ENCODE measurements at regions not wholly inside any gene's neighbourhood (a gene's known extent, or its start where the extent isn't known, plus 50 kb on each side); places are given as distances from the start of the nearest gene placed in this dataset.

DNA sequence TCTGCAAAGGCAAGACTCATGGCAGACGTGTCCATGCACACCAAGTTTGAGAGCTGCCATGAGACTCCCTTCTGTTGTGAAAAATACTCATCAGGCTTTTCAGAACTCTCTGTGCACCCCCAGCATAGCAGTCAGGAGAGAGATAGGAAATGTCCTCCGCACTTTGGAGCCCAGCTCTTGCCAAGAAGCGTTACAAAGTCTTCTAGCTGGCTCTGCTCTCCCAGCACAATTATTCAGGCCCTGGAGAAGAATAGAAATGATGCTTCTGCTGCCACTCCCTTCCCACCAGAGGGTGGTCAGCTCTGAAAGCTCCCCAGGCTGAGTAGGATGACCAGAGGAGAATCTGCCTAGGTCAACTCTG is 594.4 kb upstream of the ID2 start:
- Histone ChIP-seq H3K36me3 (ENCODE audit: control insufficient read depth in 2 of 2, insufficient read depth in 1 of 2, low read length in 2 of 2) (no peaks in the 10 kb centered on the region), H3K27ac (ENCODE audit: extremely low read depth, low read depth, low read length) (no peak overlapping the region), H3K4me1 (ENCODE audit: control insufficient read depth, insufficient read depth, low read length) (no peaks in the 10 kb centered on the region), H3K4me3 (ENCODE audit: low read depth, low read length) (no peak overlapping the region), H3K9me3 (ENCODE audit: control insufficient read depth, insufficient read depth, low read depth, low read length) (no peaks in the 10 kb centered on the region)
- POLR2A ChIA-PET = no interaction called here
- TF ChIP-seq ZNF140 (tag by site-specific recombination; IDR thresholded peaks at IDR 0.05) = no peak
- TF ChIP-seq ZNF473 (tag by site-specific recombination; IDR thresholded peaks at IDR 0.05) = no peak
- no peak for TF ChIP-seq OSR2 (tag by site-specific recombination; IDR thresholded peaks at IDR 0.05)
- TF ChIP-seq ZSCAN30 (tag by site-specific recombination; IDR thresholded peaks at IDR 0.05) = no peak
- TF ChIP-seq KLF1 (tag by site-specific recombination; IDR thresholded peaks at IDR 0.05) = no peak
- TF ChIP-seq BCL11B (tag by site-specific recombination; IDR thresholded peaks at IDR 0.05; ENCODE audit: low read depth) = no peak
- TF ChIP-seq ZNF768 (tag by site-specific recombination; IDR thresholded peaks at IDR 0.05) = no peak
- TF ChIP-seq ZNF585B (tag by site-specific recombination; IDR thresholded peaks at IDR 0.05) = no peak
- no peak for TF ChIP-seq ZNF544 (tag by site-specific recombination; IDR thresholded peaks at IDR 0.05)
- no peak for TF ChIP-seq ZNF776 (tag by site-specific recombination; IDR thresholded peaks at IDR 0.05; ENCODE audit: borderline replicate concordance)
- no peak for TF ChIP-seq YY1 (tag by site-specific recombination; IDR thresholded peaks at IDR 0.05)
- CTCF ChIA-PET = interaction anchor here (1.2 kb wide), 1 partner anchor 11 kb away, joined by 3 read pairs; no protein-coding TSS in a partner anchor

DNA sequence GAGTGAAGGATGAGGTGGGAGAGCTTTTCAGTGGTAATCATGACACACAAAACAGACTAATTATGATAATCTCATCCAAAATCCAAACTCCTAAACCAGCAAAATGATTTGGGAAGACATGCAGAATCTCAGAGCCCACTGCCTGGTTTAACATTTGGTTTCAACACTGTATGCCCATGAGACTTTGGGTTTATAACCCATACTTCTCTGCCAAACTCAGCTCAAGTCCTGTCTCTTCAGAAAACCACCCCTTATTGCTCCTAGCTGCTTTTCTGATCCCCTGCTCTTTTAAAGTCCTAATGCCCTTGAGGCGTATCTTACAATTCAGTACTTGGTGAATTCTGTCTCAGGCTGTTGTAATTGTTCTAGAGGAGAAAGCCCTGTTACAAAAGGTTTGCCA is 593.0 kb upstream of the ID2 start:
- H3K27ac ChIP-seq (ENCODE audit: extremely low read depth, low read depth, low read length) = no peak overlapping the region
- H3K9me3 ChIP-seq (ENCODE audit: control insufficient read depth, insufficient read depth, low read depth, low read length) = no peaks in the 10 kb centered on the region
- H3K36me3 ChIP-seq (ENCODE audit: control insufficient read depth in 2 of 2, insufficient read depth in 1 of 2, low read length in 2 of 2) = no peaks in the 10 kb centered on the region
- CTCF ChIA-PET = no interaction called here
- no peak overlapping the region for H3K4me3 ChIP-seq (ENCODE audit: low read depth, low read length)
- POLR2A ChIA-PET = no interaction called here
- H3K4me1 ChIP-seq (ENCODE audit: control insufficient read depth, insufficient read depth, low read length) = no peaks in the 10 kb centered on the region
- TF ChIP-seq ZNF423 (tag by site-specific recombination; IDR thresholded peaks at IDR 0.05) (no peak), ZSCAN16 (tag by site-specific recombination; IDR thresholded peaks at IDR 0.05) (no peak), ZNF239 (tag by site-specific recombination; IDR thresholded peaks at IDR 0.05) (no peak), KLF10 (tag by site-specific recombination; IDR thresholded peaks at IDR 0.05) (no peak), ZNF510 (tag by site-specific recombination; IDR thresholded peaks at IDR 0.05; ENCODE audit: insufficient replicate concordance) (no peak), HOXD13 (CRISPR knock-in tag; IDR thresholded peaks at IDR 0.05; ENCODE audit: borderline replicate concordance) (no peak), ZNF169 (tag by site-specific recombination; IDR thresholded peaks at IDR 0.05) (no peak), REPIN1 (tag by site-specific recombination; IDR thresholded peaks at IDR 0.05; ENCODE audit: low read depth) (no peak), ZNF560 (tag by site-specific recombination; IDR thresholded peaks at IDR 0.05; ENCODE audit: borderline replicate concordance) (no peak), ZNF37A (tag by site-specific recombination; IDR thresholded peaks at IDR 0.05) (no peak)
- TF ChIP-seq, protein P1, sequence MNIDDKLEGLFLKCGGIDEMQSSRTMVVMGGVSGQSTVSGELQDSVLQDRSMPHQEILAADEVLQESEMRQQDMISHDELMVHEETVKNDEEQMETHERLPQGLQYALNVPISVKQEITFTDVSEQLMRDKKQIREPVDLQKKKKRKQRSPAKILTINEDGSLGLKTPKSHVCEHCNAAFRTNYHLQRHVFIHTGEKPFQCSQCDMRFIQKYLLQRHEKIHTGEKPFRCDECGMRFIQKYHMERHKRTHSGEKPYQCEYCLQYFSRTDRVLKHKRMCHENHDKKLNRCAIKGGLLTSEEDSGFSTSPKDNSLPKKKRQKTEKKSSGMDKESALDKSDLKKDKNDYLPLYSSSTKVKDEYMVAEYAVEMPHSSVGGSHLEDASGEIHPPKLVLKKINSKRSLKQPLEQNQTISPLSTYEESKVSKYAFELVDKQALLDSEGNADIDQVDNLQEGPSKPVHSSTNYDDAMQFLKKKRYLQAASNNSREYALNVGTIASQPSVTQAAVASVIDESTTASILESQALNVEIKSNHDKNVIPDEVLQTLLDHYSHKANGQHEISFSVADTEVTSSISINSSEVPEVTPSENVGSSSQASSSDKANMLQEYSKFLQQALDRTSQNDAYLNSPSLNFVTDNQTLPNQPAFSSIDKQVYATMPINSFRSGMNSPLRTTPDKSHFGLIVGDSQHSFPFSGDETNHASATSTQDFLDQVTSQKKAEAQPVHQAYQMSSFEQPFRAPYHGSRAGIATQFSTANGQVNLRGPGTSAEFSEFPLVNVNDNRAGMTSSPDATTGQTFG (tag by site-specific recombination; IDR thresholded peaks at IDR 0.05; ENCODE audit: borderline replicate concordance) = no peak
- TF ChIP-seq, protein P2, sequence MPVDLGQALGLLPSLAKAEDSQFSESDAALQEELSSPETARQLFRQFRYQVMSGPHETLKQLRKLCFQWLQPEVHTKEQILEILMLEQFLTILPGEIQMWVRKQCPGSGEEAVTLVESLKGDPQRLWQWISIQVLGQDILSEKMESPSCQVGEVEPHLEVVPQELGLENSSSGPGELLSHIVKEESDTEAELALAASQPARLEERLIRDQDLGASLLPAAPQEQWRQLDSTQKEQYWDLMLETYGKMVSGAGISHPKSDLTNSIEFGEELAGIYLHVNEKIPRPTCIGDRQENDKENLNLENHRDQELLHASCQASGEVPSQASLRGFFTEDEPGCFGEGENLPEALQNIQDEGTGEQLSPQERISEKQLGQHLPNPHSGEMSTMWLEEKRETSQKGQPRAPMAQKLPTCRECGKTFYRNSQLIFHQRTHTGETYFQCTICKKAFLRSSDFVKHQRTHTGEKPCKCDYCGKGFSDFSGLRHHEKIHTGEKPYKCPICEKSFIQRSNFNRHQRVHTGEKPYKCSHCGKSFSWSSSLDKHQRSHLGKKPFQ (tag by site-specific recombination; IDR thresholded peaks at IDR 0.05) = no peak
- TF ChIP-seq, protein P3, sequence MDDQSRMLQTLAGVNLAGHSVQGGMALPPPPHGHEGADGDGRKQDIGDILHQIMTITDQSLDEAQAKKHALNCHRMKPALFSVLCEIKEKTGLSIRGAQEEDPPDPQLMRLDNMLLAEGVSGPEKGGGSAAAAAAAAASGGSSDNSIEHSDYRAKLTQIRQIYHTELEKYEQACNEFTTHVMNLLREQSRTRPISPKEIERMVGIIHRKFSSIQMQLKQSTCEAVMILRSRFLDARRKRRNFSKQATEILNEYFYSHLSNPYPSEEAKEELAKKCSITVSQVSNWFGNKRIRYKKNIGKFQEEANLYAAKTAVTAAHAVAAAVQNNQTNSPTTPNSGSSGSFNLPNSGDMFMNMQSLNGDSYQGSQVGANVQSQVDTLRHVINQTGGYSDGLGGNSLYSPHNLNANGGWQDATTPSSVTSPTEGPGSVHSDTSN (CRISPR knock-in tag; IDR thresholded peaks at IDR 0.05) = no peak
- TF ChIP-seq, protein P4, sequence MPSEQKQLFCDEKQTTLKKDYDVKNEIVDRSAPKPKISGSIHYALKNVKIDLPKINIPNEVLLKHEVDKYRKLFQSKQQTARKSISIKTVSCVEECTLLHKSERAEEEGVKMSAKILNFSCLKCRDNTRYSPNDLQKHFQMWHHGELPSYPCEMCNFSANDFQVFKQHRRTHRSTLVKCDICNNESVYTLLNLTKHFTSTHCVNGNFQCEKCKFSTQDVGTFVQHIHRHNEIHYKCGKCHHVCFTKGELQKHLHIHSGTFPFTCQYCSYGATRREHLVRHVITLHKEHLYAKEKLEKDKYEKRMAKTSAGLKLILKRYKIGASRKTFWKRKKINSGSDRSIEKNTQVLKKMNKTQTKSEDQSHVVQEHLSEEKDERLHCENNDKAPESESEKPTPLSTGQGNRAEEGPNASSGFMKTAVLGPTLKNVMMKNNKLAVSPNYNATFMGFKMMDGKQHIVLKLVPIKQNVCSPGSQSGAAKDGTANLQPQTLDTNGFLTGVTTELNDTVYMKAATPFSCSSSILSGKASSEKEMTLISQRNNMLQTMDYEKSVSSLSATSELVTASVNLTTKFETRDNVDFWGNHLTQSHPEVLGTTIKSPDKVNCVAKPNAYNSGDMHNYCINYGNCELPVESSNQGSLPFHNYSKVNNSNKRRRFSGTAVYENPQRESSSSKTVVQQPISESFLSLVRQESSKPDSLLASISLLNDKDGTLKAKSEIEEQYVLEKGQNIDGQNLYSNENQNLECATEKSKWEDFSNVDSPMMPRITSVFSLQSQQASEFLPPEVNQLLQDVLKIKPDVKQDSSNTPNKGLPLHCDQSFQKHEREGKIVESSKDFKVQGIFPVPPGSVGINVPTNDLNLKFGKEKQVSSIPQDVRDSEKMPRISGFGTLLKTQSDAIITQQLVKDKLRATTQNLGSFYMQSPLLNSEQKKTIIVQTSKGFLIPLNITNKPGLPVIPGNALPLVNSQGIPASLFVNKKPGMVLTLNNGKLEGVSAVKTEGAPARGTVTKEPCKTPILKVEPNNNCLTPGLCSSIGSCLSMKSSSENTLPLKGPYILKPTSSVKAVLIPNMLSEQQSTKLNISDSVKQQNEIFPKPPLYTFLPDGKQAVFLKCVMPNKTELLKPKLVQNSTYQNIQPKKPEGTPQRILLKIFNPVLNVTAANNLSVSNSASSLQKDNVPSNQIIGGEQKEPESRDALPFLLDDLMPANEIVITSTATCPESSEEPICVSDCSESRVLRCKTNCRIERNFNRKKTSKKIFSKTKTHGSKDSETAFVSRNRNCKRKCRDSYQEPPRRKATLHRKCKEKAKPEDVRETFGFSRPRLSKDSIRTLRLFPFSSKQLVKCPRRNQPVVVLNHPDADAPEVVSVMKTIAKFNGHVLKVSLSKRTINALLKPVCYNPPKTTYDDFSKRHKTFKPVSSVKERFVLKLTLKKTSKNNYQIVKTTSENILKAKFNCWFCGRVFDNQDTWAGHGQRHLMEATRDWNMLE (tag by site-specific recombination; conservative IDR thresholded peaks at IDR 0.05; ENCODE audit: low read depth) = no peak
- TF ChIP-seq, protein P5, sequence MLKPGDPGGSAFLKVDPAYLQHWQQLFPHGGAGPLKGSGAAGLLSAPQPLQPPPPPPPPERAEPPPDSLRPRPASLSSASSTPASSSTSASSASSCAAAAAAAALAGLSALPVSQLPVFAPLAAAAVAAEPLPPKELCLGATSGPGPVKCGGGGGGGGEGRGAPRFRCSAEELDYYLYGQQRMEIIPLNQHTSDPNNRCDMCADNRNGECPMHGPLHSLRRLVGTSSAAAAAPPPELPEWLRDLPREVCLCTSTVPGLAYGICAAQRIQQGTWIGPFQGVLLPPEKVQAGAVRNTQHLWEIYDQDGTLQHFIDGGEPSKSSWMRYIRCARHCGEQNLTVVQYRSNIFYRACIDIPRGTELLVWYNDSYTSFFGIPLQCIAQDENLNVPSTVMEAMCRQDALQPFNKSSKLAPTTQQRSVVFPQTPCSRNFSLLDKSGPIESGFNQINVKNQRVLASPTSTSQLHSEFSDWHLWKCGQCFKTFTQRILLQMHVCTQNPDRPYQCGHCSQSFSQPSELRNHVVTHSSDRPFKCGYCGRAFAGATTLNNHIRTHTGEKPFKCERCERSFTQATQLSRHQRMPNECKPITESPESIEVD (tag by site-specific recombination; IDR thresholded peaks at IDR 0.05) = no peak
